ENCODE measurements at regions not wholly inside any gene's neighbourhood (a gene's known extent, or its start where the extent isn't known, plus 50 kb on each side); places are given as distances from the start of the nearest gene placed in this dataset.

DNA sequence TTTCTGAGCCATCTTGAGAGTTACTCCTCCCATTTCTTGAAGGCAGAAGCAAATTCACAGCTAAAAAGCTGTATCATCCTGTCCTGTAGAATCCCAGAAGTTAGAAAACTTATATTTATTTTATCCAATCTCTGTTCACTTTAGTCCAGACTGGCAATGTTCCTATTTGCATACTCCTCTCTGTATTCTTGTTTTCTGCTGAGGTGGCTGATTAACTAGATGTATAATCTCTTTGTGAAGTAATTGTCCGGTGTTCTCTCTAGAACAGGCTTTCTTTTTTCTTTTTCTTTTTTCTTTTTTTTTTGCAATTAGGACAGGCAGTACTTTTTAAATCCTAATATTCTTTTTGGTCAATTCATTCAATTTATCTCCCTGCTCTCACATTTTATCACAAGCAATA is 411.0 kb downstream of the KCNJ3 start:
- BruUV-seq (replicated peaks): no TSS peak
- TF ChIP-seq, protein P1, sequence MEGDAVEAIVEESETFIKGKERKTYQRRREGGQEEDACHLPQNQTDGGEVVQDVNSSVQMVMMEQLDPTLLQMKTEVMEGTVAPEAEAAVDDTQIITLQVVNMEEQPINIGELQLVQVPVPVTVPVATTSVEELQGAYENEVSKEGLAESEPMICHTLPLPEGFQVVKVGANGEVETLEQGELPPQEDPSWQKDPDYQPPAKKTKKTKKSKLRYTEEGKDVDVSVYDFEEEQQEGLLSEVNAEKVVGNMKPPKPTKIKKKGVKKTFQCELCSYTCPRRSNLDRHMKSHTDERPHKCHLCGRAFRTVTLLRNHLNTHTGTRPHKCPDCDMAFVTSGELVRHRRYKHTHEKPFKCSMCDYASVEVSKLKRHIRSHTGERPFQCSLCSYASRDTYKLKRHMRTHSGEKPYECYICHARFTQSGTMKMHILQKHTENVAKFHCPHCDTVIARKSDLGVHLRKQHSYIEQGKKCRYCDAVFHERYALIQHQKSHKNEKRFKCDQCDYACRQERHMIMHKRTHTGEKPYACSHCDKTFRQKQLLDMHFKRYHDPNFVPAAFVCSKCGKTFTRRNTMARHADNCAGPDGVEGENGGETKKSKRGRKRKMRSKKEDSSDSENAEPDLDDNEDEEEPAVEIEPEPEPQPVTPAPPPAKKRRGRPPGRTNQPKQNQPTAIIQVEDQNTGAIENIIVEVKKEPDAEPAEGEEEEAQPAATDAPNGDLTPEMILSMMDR (conservative IDR thresholded peaks at IDR 0.05; ENCODE audit: low read length): no peak
- TF ChIP-seq EZH2phosphoT487 (IDR thresholded peaks at IDR 0.05; ENCODE audit: borderline replicate concordance, low read depth, low read length): no peak
- DNase-seq (ENCODE audit: low spot score): no peak
- Histone ChIP-seq H3K4me3 (ENCODE audit: low read depth, low read length, poor library complexity, severe bottlenecking) (no peak overlapping the region), H3K9me3 (ENCODE audit: low read length) (no peaks in the 10 kb centered on the region), H3K4me2 (ENCODE audit: low read length) (no peak overlapping the region), H3K36me3 (ENCODE audit: insufficient read depth, low read length) (no peaks in the 10 kb centered on the region), H3K27ac (ENCODE audit: low read depth, low read length, poor library complexity, severe bottlenecking) (no peak overlapping the region), H3K9me2 (ENCODE audit: insufficient read depth, low read length) (no peaks in the 10 kb centered on the region), H3K79me2 (ENCODE audit: insufficient read depth, low read depth, low read length) (no peaks in the 10 kb centered on the region), H3K4me1 (ENCODE audit: insufficient read depth, low read length, poor library complexity, severe bottlenecking) (no peaks in the 10 kb centered on the region), H2AFZ (ENCODE audit: low read length) (no peak overlapping the region), H4K20me1 (ENCODE audit: insufficient read depth, low read length) (no peaks in the 10 kb centered on the region)
- intact Hi-C loops (cut with micrococcal nuclease; ENCODE audit: unreplicated experiment): no loop called here
- CTCF ChIA-PET (ENCODE audit: unreplicated experiment): no interaction called here
- POLR2A ChIA-PET: interaction anchor here (0.6 to 1.3 kb wide), 3 partner anchors 17 to 726 kb away, joined by 3 to 4 read pairs (median 3); no protein-coding TSS in a partner anchor

DNA sequence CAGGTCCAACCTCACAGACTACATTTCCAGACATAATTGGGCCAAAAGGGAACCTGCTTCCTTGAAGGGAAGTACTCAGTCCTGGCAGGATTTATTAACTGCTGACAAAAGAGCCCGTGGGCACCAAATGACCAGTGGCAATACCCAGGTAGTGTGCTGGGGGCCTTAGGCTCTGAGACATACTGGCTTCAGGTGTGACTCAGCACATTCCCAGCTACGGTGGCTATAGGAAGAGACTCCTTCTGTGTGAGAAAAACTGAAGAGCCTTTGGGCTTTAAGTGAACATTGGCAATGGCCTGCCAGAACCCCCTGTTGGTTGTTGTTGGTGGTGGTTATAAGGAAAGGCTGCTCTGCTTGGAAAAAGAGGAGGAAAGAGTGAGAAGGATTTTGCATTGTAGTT is 401.8 kb downstream of the KCNJ3 start:
- no peaks in the 10 kb centered on the region for H4K20me1 ChIP-seq (ENCODE audit: insufficient read depth, low read length)
- no peak for TF ChIP-seq EZH2phosphoT487 (IDR thresholded peaks at IDR 0.05; ENCODE audit: borderline replicate concordance, low read depth, low read length)
- TF ChIP-seq, protein P1 (conservative IDR thresholded peaks at IDR 0.05; ENCODE audit: low read length): no peak
- intact Hi-C loops (cut with micrococcal nuclease; ENCODE audit: unreplicated experiment): no loop called here
- H3K27ac ChIP-seq (ENCODE audit: low read depth, low read length, poor library complexity, severe bottlenecking): no peak overlapping the region
- H3K79me2 ChIP-seq (ENCODE audit: insufficient read depth, low read depth, low read length): no peaks in the 10 kb centered on the region
- BruUV-seq (replicated peaks): no TSS peak
- no peaks in the 10 kb centered on the region for H3K4me1 ChIP-seq (ENCODE audit: insufficient read depth, low read length, poor library complexity, severe bottlenecking)
- ChIA-PET POLR2A (no interaction called here), CTCF (ENCODE audit: unreplicated experiment) (no interaction called here)
- H3K4me2 ChIP-seq (ENCODE audit: low read length): no peak overlapping the region
- no peak for DNase-seq (ENCODE audit: low spot score)
- H3K4me3 ChIP-seq (ENCODE audit: low read depth, low read length, poor library complexity, severe bottlenecking): no peak overlapping the region
- no peak overlapping the region for H2AFZ ChIP-seq (ENCODE audit: low read length)
- H3K9me3 ChIP-seq (ENCODE audit: low read length): 0 out of 2 replicates have a peak, but pooled peaks cover 11% of the 10 kb centered on the region
- no peaks in the 10 kb centered on the region for H3K36me3 ChIP-seq (ENCODE audit: insufficient read depth, low read length)
- H3K9me2 ChIP-seq (ENCODE audit: insufficient read depth, low read length): no peaks in the 10 kb centered on the region

DNA sequence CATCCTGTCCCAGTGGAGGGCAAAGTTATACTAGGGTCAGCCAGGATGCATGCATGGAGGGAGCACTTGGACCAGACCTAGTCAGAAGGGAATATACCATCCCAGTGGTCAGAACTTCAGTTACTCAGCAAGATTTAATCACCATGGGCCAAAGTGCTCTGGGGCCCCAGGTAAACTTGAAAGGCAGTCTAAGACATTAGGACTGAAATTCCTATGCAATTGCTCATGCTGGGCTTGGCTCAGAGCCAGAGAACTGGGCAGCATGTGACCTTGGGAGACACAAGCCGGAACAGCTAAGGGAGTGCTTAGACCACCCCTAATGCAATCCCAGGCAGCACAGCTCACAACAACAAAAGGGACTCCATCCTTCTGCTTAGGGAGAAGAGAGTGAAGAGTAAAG is 401.3 kb downstream of the KCNJ3 start:
- 0 out of 2 replicates have a peak, but pooled peaks cover 11% of the 10 kb centered on the region for H3K9me3 ChIP-seq (ENCODE audit: low read length)
- BruUV-seq (replicated peaks): no TSS peak
- no peak overlapping the region for H3K4me2 ChIP-seq (ENCODE audit: low read length)
- H2AFZ ChIP-seq (ENCODE audit: low read length): no peak overlapping the region
- TF ChIP-seq, protein P1 (conservative IDR thresholded peaks at IDR 0.05; ENCODE audit: low read length): no peak
- TF ChIP-seq EZH2phosphoT487 (IDR thresholded peaks at IDR 0.05; ENCODE audit: borderline replicate concordance, low read depth, low read length): no peak
- CTCF ChIA-PET (ENCODE audit: unreplicated experiment): no interaction called here
- no peaks in the 10 kb centered on the region for H3K4me1 ChIP-seq (ENCODE audit: insufficient read depth, low read length, poor library complexity, severe bottlenecking)
- no peaks in the 10 kb centered on the region for H4K20me1 ChIP-seq (ENCODE audit: insufficient read depth, low read length)
- H3K27ac ChIP-seq (ENCODE audit: low read depth, low read length, poor library complexity, severe bottlenecking): no peak overlapping the region
- DNase-seq (ENCODE audit: low spot score): no peak
- H3K79me2 ChIP-seq (ENCODE audit: insufficient read depth, low read depth, low read length): no peaks in the 10 kb centered on the region
- intact Hi-C loops (cut with micrococcal nuclease; ENCODE audit: unreplicated experiment): no loop called here
- POLR2A ChIA-PET: no interaction called here
- H3K9me2 ChIP-seq (ENCODE audit: insufficient read depth, low read length): no peaks in the 10 kb centered on the region
- no peaks in the 10 kb centered on the region for H3K36me3 ChIP-seq (ENCODE audit: insufficient read depth, low read length)
- H3K4me3 ChIP-seq (ENCODE audit: low read depth, low read length, poor library complexity, severe bottlenecking): no peak overlapping the region
